ENCODE measurements at regions not wholly inside any gene's neighbourhood (a gene's known extent, or its start where the extent isn't known, plus 50 kb on each side); places are given as distances from the start of the nearest gene placed in this dataset.

DNA sequence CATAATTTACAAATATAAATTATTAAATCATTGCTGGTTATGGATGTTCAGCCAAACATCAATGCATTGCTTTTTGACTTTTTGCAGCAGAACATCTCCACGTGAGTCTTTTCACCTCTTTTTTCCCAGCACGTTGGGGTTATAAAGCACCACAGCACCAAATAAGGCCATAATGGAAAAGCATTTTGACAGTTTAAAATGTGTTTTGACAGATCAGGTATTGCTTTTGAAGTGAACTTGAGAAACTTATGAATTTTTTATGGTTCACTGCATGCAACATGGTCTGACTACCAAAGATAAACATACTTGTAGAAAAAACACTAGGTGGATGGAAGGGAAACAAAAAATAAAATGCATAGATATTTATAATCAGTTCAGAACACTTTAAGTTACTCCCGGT, 622.4 kb downstream of the HTR1B start:
- no peak overlapping the region for H3K4me3 ChIP-seq (ENCODE audit: low read depth, low read length)
- no peaks in the 10 kb centered on the region for H3K36me3 ChIP-seq (ENCODE audit: control insufficient read depth, insufficient read depth, low read length)
- no peak for TF ChIP-seq CTCF (IDR thresholded peaks at IDR 0.05; ENCODE audit: insufficient read depth, low read depth, low read length)
- ChIA-PET CTCF (no interaction called here), POLR2A (no interaction called here)
- H3K27me3 ChIP-seq (ENCODE audit: control insufficient read depth, insufficient read depth, low read length) = no peaks in the 10 kb centered on the region
- no peak for DNase-seq (ENCODE audit: low read depth)

GRCh38 chr6:76840041-76840745, 623.1 kb downstream of the HTR1B start:
- no peak for DNase-seq (ENCODE audit: low read depth)
- H3K4me3 ChIP-seq (ENCODE audit: low read depth, low read length) = no peak overlapping the region
- CTCF ChIA-PET = no interaction called here
- no peaks in the 10 kb centered on the region for H3K27me3 ChIP-seq (ENCODE audit: control insufficient read depth, insufficient read depth, low read length)
- no peaks in the 10 kb centered on the region for H3K36me3 ChIP-seq (ENCODE audit: control insufficient read depth, insufficient read depth, low read length)
- POLR2A ChIA-PET = no interaction called here
- TF ChIP-seq CTCF (IDR thresholded peaks at IDR 0.05; ENCODE audit: insufficient read depth, low read depth, low read length) = no peak

GRCh38 chr6:76839505-76839904, 623.8 kb downstream of the HTR1B start:
- DNase-seq (ENCODE audit: low read depth) = no peak
- ChIA-PET CTCF (no interaction called here), POLR2A (no interaction called here)
- Histone ChIP-seq H3K27me3 (ENCODE audit: control insufficient read depth, insufficient read depth, low read length) (no peaks in the 10 kb centered on the region), H3K36me3 (ENCODE audit: control insufficient read depth, insufficient read depth, low read length) (no peaks in the 10 kb centered on the region), H3K4me3 (ENCODE audit: low read depth, low read length) (no peak overlapping the region)
- no peak for TF ChIP-seq CTCF (IDR thresholded peaks at IDR 0.05; ENCODE audit: insufficient read depth, low read depth, low read length)

- ChIA-PET CTCF (no interaction called here), POLR2A (interaction anchor here (0.6 kb wide), 1 partner anchor 631 kb away, joined by 3 read pairs; no protein-coding TSS in a partner anchor)
Observed at GRCh38 chr6:76837564-76837963, 625.7 kb downstream of the HTR1B start.

GRCh38 chr6:76835695-76836094, 627.6 kb downstream of the HTR1B start:
- DNase-seq (ENCODE audit: low read depth) = no peak
- ChIA-PET POLR2A (no interaction called here), CTCF (no interaction called here)
- Histone ChIP-seq H3K36me3 (ENCODE audit: control insufficient read depth, insufficient read depth, low read length) (no peaks in the 10 kb centered on the region), H3K27me3 (ENCODE audit: control insufficient read depth, insufficient read depth, low read length) (no peaks in the 10 kb centered on the region), H3K4me3 (ENCODE audit: low read depth, low read length) (no peak overlapping the region)
- TF ChIP-seq CTCF (IDR thresholded peaks at IDR 0.05; ENCODE audit: insufficient read depth, low read depth, low read length) = no peak

More at GRCh38 chr6:76837564-76837963, 625.7 kb downstream of the HTR1B start:
- no peaks in the 10 kb centered on the region for H3K27me3 ChIP-seq (ENCODE audit: control insufficient read depth, insufficient read depth, low read length)
- TF ChIP-seq CTCF (IDR thresholded peaks at IDR 0.05; ENCODE audit: insufficient read depth, low read depth, low read length) = no peak
- no peak overlapping the region for H3K4me3 ChIP-seq (ENCODE audit: low read depth, low read length)
- no peak for DNase-seq (ENCODE audit: low read depth)
- no peaks in the 10 kb centered on the region for H3K36me3 ChIP-seq (ENCODE audit: control insufficient read depth, insufficient read depth, low read length)

Data from BJ (cell line).